ENCODE measurements at regions not wholly inside any gene's neighbourhood (a gene's known extent, or its start where the extent isn't known, plus 50 kb on each side); places are given as distances from the start of the nearest gene placed in this dataset.

DNA sequence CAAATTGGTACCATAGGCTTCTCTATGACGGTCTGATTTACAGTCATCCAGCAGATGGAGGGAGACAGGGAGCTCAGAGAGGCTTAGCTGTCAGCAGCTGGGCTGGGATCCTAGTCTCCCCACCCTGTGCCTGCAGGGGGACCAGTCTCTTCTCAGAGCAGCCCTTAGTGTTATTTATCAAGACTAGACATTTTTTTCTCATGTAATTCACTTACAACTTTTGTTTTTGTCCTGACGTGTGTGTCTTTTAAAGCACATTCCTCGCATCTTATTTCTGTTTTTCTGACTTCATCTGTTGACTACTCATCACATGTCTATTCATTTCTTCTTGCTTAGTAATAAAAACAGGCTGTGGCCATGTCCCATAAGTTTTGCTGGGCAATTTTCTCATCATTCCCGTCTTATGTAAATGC, 116.1 kb downstream of the KLF13 start:
- no peak for DNase-seq (ENCODE audit: low spot score)
- Histone ChIP-seq H3K4ac (ENCODE audit: low read length) (no peak overlapping the region), H3K36me3 (replicated peaks in 1 of 2; ENCODE audit: control insufficient read depth in 2 of 2, insufficient read depth in 2 of 2, low read length in 2 of 2) (no peaks in the 10 kb centered on the region), H2AFZ (ENCODE audit: low read length) (no peak overlapping the region), H2BK15ac (ENCODE audit: low read length) (no peak overlapping the region), H2AK5ac (ENCODE audit: low read depth, low read length) (no peak overlapping the region), H3K9me3 (replicated peaks in 1 of 2; ENCODE audit: control insufficient read depth in 2 of 2, insufficient read depth in 1 of 2, low read depth in 1 of 2, low read length in 2 of 2) (peaks cover 0 to 2% of the 10 kb centered on the region in 2 donors), H4K8ac (ENCODE audit: low read depth, low read length) (no peak overlapping the region), H3K4me2 (ENCODE audit: insufficient read depth, low read length, poor library complexity, severe bottlenecking) (no peak overlapping the region), H3K18ac (ENCODE audit: low read length) (no peak overlapping the region), H3K14ac (ENCODE audit: low read length) (no peak overlapping the region), H3K23ac (ENCODE audit: low read depth, low read length, poor library complexity) (no peak overlapping the region), H3K4me3 (ENCODE audit: low read length in 2 of 2) (no peak overlapping the region), H2BK120ac (ENCODE audit: low read depth, low read length) (no peak overlapping the region), H4K91ac (ENCODE audit: low read depth, low read length, poor library complexity) (no peak overlapping the region), H3K4me1 (ENCODE audit: control insufficient read depth in 2 of 2, insufficient read depth in 1 of 2, low read depth in 1 of 2, low read length in 2 of 2) (peaks cover 0 to 1% of the 10 kb centered on the region in 2 donors), H3K27ac (replicated peaks; ENCODE audit: low read length) (no peak overlapping the region), H2BK12ac (ENCODE audit: low read length) (no peak overlapping the region), H3K79me1 (ENCODE audit: low read depth, low read length) (no peaks in the 10 kb centered on the region), H3K9ac (ENCODE audit: low read depth, low read length, poor library complexity) (no peak overlapping the region), H3K27me3 (ENCODE audit: control insufficient read depth in 3 of 3, insufficient read depth in 3 of 3, low read depth in 1 of 3, low read length in 3 of 3) (peaks cover 0 to 2% (median 0%) of the 10 kb centered on the region in 3 experiments), H2BK5ac (ENCODE audit: low read length) (no peak overlapping the region)
- WGBS, 2 donors (ENCODE audit: extremely low coverage in 2 of 2, insufficient read length in 2 of 2, insufficient replicate concordance in 1 of 2) = no CpG with 5 or more reads among the region's 4 CpGs

DNA sequence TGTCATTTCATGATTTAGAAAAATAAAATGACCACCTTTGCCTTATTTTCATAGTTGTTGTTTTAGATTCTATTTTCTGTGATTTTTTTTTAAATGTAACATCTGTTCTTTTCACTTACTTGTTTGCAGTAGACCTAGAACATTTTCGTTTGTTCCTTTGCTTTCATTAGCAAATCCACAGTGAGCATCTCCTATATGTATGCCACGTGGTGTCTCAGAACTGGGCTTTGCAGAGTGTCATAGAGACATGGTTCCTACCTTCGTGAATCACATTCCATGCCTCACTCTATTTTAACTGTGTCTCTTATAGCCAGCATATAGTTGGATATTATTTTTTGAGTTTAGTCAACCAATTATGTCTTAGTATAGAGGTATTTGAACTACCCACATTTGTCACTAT, 118.2 kb downstream of the KLF13 start:
- H3K14ac ChIP-seq (ENCODE audit: low read length) = no peak overlapping the region
- H3K9ac ChIP-seq (ENCODE audit: low read depth, low read length, poor library complexity) = no peak overlapping the region
- no peak overlapping the region for H2BK15ac ChIP-seq (ENCODE audit: low read length)
- no peak overlapping the region for H2AFZ ChIP-seq (ENCODE audit: low read length)
- WGBS, 2 donors (ENCODE audit: extremely low coverage in 2 of 2, insufficient read length in 2 of 2, insufficient replicate concordance in 1 of 2) = no CpG with 5 or more reads among the region's 3 CpGs
- H3K4me2 ChIP-seq (ENCODE audit: insufficient read depth, low read length, poor library complexity, severe bottlenecking) = no peak overlapping the region
- H3K27me3 ChIP-seq (ENCODE audit: control insufficient read depth in 3 of 3, insufficient read depth in 3 of 3, low read depth in 1 of 3, low read length in 3 of 3) = peaks cover 0 to 2% (median 0%) of the 10 kb centered on the region in 3 experiments
- H3K9me3 ChIP-seq (replicated peaks in 1 of 2; ENCODE audit: control insufficient read depth in 2 of 2, insufficient read depth in 1 of 2, low read depth in 1 of 2, low read length in 2 of 2) = no peaks in the 10 kb centered on the region
- no peaks in the 10 kb centered on the region for H3K36me3 ChIP-seq (replicated peaks in 1 of 2; ENCODE audit: control insufficient read depth in 2 of 2, insufficient read depth in 2 of 2, low read length in 2 of 2)
- H2BK12ac ChIP-seq (ENCODE audit: low read length) = no peak overlapping the region
- no peak overlapping the region for H3K27ac ChIP-seq (replicated peaks; ENCODE audit: low read length)
- H3K18ac ChIP-seq (ENCODE audit: low read length) = no peak overlapping the region
- H3K79me1 ChIP-seq (ENCODE audit: low read depth, low read length) = no peaks in the 10 kb centered on the region
- no peak overlapping the region for H3K4ac ChIP-seq (ENCODE audit: low read length)
- peaks cover 0 to 1% of the 10 kb centered on the region in 2 donors for H3K4me1 ChIP-seq (ENCODE audit: control insufficient read depth in 2 of 2, insufficient read depth in 1 of 2, low read depth in 1 of 2, low read length in 2 of 2)
- H2BK120ac ChIP-seq (ENCODE audit: low read depth, low read length) = no peak overlapping the region
- H2AK5ac ChIP-seq (ENCODE audit: low read depth, low read length) = no peak overlapping the region
- no peak for DNase-seq (ENCODE audit: low spot score)
- H4K91ac ChIP-seq (ENCODE audit: low read depth, low read length, poor library complexity) = no peak overlapping the region
- no peak overlapping the region for H4K8ac ChIP-seq (ENCODE audit: low read depth, low read length)
- no peak overlapping the region for H2BK5ac ChIP-seq (ENCODE audit: low read length)
- no peak overlapping the region for H3K4me3 ChIP-seq (ENCODE audit: low read length in 2 of 2)
- H3K23ac ChIP-seq (ENCODE audit: low read depth, low read length, poor library complexity) = no peak overlapping the region

DNA sequence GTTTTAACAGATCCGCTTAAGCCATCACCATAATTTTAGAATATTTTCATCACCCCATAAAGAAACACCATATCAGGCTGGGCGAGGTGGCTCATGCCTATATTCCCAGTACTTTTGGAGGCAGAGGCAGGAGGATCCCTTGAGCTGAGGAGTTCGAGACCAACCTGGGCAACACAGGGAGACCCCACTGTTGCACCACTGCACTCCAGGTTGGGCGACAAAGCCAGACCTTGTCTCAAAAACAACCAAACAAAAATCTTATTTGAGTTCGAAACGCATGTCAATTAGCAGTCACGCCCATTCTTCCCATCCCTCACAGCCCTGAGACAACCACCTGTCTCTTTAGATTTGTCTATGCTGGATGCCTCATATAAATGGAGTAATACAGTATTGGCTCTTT, 119.9 kb downstream of the KLF13 start:
- Histone ChIP-seq H2BK15ac (ENCODE audit: low read length) (no peak overlapping the region), H3K4me3 (ENCODE audit: low read length in 2 of 2) (no peak overlapping the region), H4K91ac (ENCODE audit: low read depth, low read length, poor library complexity) (no peak overlapping the region), H2BK12ac (ENCODE audit: low read length) (no peak overlapping the region), H3K79me1 (ENCODE audit: low read depth, low read length) (no peaks in the 10 kb centered on the region), H2BK5ac (ENCODE audit: low read length) (no peak overlapping the region), H3K9ac (ENCODE audit: low read depth, low read length, poor library complexity) (no peak overlapping the region), H3K9me3 (replicated peaks in 1 of 2; ENCODE audit: control insufficient read depth in 2 of 2, insufficient read depth in 1 of 2, low read depth in 1 of 2, low read length in 2 of 2) (no peaks in the 10 kb centered on the region), H3K14ac (ENCODE audit: low read length) (no peak overlapping the region), H3K23ac (ENCODE audit: low read depth, low read length, poor library complexity) (no peak overlapping the region), H3K4me2 (ENCODE audit: insufficient read depth, low read length, poor library complexity, severe bottlenecking) (no peak overlapping the region), H2BK120ac (ENCODE audit: low read depth, low read length) (no peak overlapping the region), H3K27me3 (ENCODE audit: control insufficient read depth in 3 of 3, insufficient read depth in 3 of 3, low read depth in 1 of 3, low read length in 3 of 3) (no peaks in the 10 kb centered on the region), H3K36me3 (replicated peaks in 1 of 2; ENCODE audit: control insufficient read depth in 2 of 2, insufficient read depth in 2 of 2, low read length in 2 of 2) (no peaks in the 10 kb centered on the region), H3K27ac (replicated peaks; ENCODE audit: low read length) (no peak overlapping the region), H3K4me1 (ENCODE audit: control insufficient read depth in 2 of 2, insufficient read depth in 1 of 2, low read depth in 1 of 2, low read length in 2 of 2) (no peaks in the 10 kb centered on the region), H3K18ac (ENCODE audit: low read length) (no peak overlapping the region), H3K4ac (ENCODE audit: low read length) (no peak overlapping the region), H4K8ac (ENCODE audit: low read depth, low read length) (no peak overlapping the region), H2AFZ (ENCODE audit: low read length) (no peak overlapping the region), H2AK5ac (ENCODE audit: low read depth, low read length) (no peak overlapping the region)
- DNase-seq (ENCODE audit: low spot score) = no peak
- no CpG with 5 or more reads among the region's 7 CpGs for WGBS, 2 donors (ENCODE audit: extremely low coverage in 2 of 2, insufficient read length in 2 of 2, insufficient replicate concordance in 1 of 2)

DNA sequence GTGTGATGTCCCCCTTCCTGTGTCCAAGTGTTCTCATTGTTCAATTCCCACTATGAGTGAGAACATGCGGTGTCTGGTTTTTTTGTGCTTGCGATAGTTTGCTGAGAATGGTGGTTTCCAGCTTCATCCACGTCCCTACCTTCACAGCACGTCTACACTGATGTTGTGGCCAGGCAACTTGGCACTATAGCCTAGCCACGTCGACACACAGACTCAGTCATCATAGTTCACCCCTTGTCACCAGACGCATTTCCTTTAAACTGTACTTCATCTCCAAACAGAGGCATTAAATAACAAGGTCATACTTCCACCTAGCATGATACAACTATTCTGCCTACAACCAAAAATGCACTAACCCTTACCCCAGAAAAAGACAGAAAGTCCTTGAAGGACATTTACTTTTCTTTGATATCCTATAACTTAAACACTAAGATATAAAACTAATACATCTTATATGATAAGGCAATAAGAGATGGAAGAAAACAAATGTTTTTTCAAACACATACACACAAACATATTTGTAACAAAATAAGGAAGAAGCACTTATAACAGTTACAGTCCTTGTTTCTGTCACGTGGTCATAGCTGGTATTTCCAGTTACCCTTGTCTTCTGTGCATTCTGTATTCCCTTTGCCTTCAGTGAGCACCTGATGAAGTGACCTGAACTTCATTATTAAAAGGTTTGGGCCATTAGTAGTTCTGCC, 121.4 kb downstream of the KLF13 start:
- Histone ChIP-seq H2AFZ (ENCODE audit: low read length) (no peak overlapping the region), H3K27ac (replicated peaks; ENCODE audit: low read length) (no peak overlapping the region), H3K9me3 (replicated peaks in 1 of 2; ENCODE audit: control insufficient read depth in 2 of 2, insufficient read depth in 1 of 2, low read depth in 1 of 2, low read length in 2 of 2) (no peaks in the 10 kb centered on the region), H3K9ac (ENCODE audit: low read depth, low read length, poor library complexity) (no peak overlapping the region), H3K23ac (ENCODE audit: low read depth, low read length, poor library complexity) (no peak overlapping the region), H3K4ac (ENCODE audit: low read length) (no peak overlapping the region), H3K36me3 (replicated peaks in 1 of 2; ENCODE audit: control insufficient read depth in 2 of 2, insufficient read depth in 2 of 2, low read length in 2 of 2) (no peaks in the 10 kb centered on the region), H3K4me3 (ENCODE audit: low read length in 2 of 2) (no peak overlapping the region), H2BK120ac (ENCODE audit: low read depth, low read length) (no peak overlapping the region), H2AK5ac (ENCODE audit: low read depth, low read length) (no peak overlapping the region), H4K91ac (ENCODE audit: low read depth, low read length, poor library complexity) (no peak overlapping the region), H4K8ac (ENCODE audit: low read depth, low read length) (no peak overlapping the region), H3K4me2 (ENCODE audit: insufficient read depth, low read length, poor library complexity, severe bottlenecking) (no peak overlapping the region), H3K27me3 (ENCODE audit: control insufficient read depth in 3 of 3, insufficient read depth in 3 of 3, low read depth in 1 of 3, low read length in 3 of 3) (no peaks in the 10 kb centered on the region), H3K4me1 (ENCODE audit: control insufficient read depth in 2 of 2, insufficient read depth in 1 of 2, low read depth in 1 of 2, low read length in 2 of 2) (no peaks in the 10 kb centered on the region), H3K18ac (ENCODE audit: low read length) (no peak overlapping the region), H3K14ac (ENCODE audit: low read length) (no peak overlapping the region), H2BK12ac (ENCODE audit: low read length) (no peak overlapping the region), H2BK15ac (ENCODE audit: low read length) (no peak overlapping the region), H2BK5ac (ENCODE audit: low read length) (no peak overlapping the region), H3K79me1 (ENCODE audit: low read depth, low read length) (no peaks in the 10 kb centered on the region)
- DNase-seq (ENCODE audit: low spot score) = no peak
- no CpG with 5 or more reads among the region's 8 CpGs for WGBS, 2 donors (ENCODE audit: extremely low coverage in 2 of 2, insufficient read length in 2 of 2, insufficient replicate concordance in 1 of 2)
